NCI-H128 (cell line): ENCODE measurements at regions not wholly inside any gene's neighbourhood (a gene's known extent, or its start where the extent isn't known, plus 50 kb on each side); places are given as distances from the start of the nearest gene placed in this dataset.
"Not testable (repeated sequence)": the region's sequence is repeated elsewhere in the genome, so short reads cannot be mapped to it uniquely, and the experiment has no call there.

Source experiments
- DNase-seq: peaks from one replicate; lab custom pipeline; 2025; ENCODE audit not compliant: unreplicated experiment; lab: John Stamatoyannopoulos, UW

- no peak for DNase-seq
Measured at GRCh38 chr2:111250448-111251030, 129.8 kb downstream of the BCL2L11 start.

- DNase-seq, result no peak
Measured at GRCh38 chr2:111251711-111252110, 131.0 kb downstream of the BCL2L11 start.

- no peak for DNase-seq
Measured at GRCh38 chr2:111252436-111252835, 131.7 kb downstream of the BCL2L11 start.

DNA sequence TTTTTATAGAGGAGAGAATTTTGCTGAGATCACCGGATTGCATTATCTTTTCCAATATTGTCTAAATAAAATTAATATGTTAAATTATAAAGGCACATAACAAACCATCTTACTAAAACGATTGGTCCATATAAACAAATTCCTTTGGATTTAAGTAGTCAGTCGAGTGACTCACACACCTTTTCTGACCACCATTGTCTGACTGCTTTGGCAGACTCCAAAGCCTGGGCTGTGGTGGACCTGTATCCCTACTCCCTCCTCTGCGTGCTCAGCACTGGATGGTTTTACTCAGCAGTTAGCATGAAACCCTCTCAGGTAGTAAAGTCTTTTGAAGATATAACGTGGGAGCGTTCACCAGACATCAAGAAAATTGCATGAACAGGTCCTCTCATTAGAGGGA, 134.2 kb downstream of the BCL2L11 start:
- not testable (repeated sequence) for DNase-seq

- not testable (repeated sequence) for DNase-seq
Measured at GRCh38 chr2:111256628-111257027, 135.9 kb downstream of the BCL2L11 start.

- DNase-seq, result not testable (repeated sequence)
Measured at GRCh38 chr2:111257607-111258006, 136.9 kb downstream of the BCL2L11 start.

GRCh38 chr2:111258318-111258717, 137.6 kb downstream of the BCL2L11 start:
- DNase-seq, result not testable (repeated sequence)

DNA sequence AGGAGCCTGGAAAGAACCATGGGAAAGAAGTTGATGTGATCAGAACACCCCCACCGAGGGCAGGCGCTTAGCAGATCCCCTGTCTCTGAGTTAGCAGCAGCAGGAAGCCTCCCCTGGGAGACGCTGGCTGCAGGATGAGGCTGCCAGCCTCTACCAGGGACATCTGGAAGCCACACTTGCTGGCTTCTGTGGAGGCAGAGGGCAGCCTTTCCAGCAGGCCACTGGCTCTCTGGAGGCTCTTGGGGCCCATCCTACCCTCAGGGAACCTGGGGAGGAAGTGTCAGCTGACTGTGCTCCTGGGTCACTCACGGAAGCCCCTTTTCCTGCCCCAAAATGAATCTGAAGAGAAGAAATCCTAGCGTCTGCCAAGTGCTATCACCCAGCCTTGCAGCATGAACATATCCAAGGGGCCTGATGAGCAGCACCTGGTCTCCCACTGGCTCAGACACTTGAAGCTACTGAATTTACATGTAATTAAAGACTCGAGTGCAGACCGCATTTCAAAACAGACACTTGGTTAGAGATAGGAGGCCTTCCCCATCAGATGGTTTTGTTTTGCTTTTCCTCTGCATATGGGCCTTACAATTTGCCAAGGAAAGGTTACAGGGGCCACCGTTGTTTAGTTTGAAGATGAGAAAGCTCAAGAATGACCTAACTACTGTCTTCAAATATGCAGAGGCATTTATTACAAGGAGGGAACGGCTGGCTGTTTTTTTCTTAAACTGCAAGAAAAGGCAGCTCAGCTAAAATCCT, 142.1 kb downstream of the BCL2L11 start:
- DNase-seq, result not testable (repeated sequence)

- not testable (repeated sequence) for DNase-seq
Measured at GRCh38 chr2:111263380-111264017, 142.8 kb downstream of the BCL2L11 start.

- DNase-seq, result not testable (repeated sequence)
Measured at GRCh38 chr2:111264956-111265355, 144.2 kb downstream of the BCL2L11 start.

- not testable (repeated sequence) for DNase-seq
Measured at GRCh38 chr2:111266556-111266955, 145.8 kb downstream of the BCL2L11 start.

GRCh38 chr2:111267038-111267437, 146.3 kb downstream of the BCL2L11 start:
- not testable (repeated sequence) for DNase-seq

DNA sequence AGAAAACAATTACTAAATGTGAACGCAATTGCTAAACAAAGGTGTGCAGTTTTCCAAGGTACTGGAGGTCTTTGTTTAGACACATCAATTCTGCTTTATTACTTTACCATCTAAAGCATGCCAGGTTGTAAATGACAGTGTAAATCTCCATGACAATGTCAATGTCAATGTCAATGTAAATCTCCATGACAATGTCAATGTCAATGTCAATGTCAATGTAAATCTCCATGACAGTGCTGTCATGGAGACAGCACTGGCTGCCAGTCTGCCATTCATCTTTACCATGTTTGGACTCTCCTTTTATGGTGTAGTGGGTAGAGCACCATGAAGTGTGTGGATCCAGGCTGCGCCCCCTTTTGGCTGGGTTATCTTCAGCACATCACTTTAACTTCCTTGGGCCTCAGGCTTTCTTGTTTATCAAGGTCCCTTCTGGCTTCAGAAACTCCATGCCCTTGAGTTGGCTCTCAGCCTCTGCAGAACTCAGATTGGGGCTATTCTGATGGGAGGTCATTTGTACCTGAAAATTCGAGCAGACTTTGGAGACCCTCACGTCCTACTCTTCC, 149.1 kb downstream of the BCL2L11 start:
- DNase-seq, result not testable (repeated sequence)

GRCh38 chr2:111270569-111270968, 149.9 kb downstream of the BCL2L11 start:
- not testable (repeated sequence) for DNase-seq

- DNase-seq, result not testable (repeated sequence)
Measured at GRCh38 chr2:111271647-111272304, 151.1 kb downstream of the BCL2L11 start.

DNA sequence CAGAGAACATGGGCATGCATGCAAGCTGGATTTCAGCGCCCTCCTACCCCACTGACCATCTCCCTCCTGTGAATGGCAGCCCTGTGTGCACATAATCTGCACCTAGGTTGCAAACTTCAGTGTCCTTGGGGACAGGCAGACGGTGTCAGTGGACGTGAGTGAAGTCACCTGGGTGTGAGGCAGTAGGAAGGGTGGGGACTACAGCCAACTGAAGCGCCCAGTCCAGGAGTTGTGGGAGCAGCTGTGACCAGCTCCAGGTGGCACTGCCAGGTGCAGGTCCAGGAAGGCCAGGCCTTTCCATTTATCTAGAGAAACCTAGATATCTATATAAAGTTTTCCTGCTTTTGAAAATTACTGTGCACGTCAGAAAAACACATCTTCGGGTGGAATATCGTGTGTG, 152.3 kb downstream of the BCL2L11 start:
- not testable (repeated sequence) for DNase-seq

- not testable (repeated sequence) for DNase-seq
Measured at GRCh38 chr2:111275047-111275853, 154.5 kb downstream of the BCL2L11 start.

- DNase-seq, result not testable (repeated sequence)
Measured at GRCh38 chr2:111275854-111276171, 155.1 kb downstream of the BCL2L11 start.

DNA sequence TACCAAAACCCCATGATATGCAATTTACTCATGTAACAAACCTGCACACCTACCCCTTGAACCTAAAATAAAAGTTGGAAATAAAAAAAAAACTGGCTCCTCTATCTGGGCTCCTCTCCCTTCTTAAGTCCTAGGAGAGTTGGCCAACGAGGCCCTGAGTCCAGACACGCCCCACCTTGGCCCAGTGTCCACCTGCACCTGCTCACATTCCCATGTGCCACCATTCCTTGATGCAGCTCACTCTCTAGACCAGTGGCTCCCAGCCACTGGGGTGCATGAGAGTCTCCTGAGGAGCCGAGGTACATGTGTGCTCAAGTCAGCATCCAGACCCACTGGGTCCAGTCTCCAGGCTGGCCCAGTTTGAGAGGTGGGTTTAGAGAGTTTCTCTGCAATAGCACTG, 157.4 kb downstream of the BCL2L11 start:
- not testable (repeated sequence) for DNase-seq

DNA sequence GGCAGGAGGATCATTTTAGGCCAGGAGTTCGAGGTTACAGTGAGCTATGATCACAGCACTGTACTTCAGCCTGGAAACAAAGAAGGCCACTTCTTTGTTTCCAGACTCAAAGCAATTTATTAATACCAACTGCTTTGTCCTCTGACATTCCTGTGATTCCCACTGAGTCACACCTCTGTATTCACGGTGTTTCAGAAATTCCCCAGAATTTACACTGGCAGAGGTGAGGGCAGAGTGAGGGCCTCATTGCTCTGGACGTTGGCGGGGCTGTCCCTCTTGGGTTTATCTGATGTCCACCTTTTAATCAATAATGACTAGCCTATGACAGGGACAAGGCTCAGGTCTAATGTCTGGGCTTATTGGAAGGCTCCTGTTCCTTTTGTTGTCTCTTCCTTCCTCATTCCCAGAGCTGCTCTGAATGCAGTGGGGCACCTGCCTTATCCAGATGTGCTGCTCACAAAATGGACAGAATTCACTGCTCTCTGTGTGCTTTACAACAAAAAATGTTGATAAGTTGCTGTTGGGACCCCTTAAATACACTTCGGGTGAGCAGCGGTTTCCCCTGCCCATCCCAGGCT, 160.1 kb downstream of the BCL2L11 start:
- DNase-seq, result not testable (repeated sequence)
